H9 (cell line): ENCODE measurements at regions not wholly inside any gene's neighbourhood (a gene's known extent, or its start where the extent isn't known, plus 50 kb on each side); places are given as distances from the start of the nearest gene placed in this dataset.

Experiments
- DNase-seq: peaks from one replicate; pipeline ENCODE4 v3.0.0-alpha.2; 2017
- H2AFZ ChIP-seq: one replicate; pipeline ENCODE4 v1.6.1; 2013; ENCODE audit warnings: mild to moderate bottlenecking, low read length, control low read depth, moderate library complexity
- H2AK5ac ChIP-seq: 2 replicates; pipeline ENCODE4 v1.6.1; 2013; ENCODE audit warnings: low read length, control low read depth, mixed read lengths; ENCODE audit not compliant: insufficient read length
- H2BK120ac ChIP-seq: one replicate; pipeline ENCODE4 v1.6.1; 2013; ENCODE audit warnings: low read depth, mild to moderate bottlenecking, low read length, control low read depth, inconsistent platforms; ENCODE audit not compliant: poor library complexity, severe bottlenecking
- H2BK12ac ChIP-seq: 2 replicates; pipeline ENCODE4 v1.6.1; 2013; ENCODE audit warnings: low read length, control low read depth, mixed read lengths, low read depth; ENCODE audit not compliant: insufficient read length
- H2BK15ac ChIP-seq: 2 replicates; pipeline ENCODE4 v1.6.1; 2013; ENCODE audit warnings: low read depth, low read length, control low read depth
- H2BK20ac ChIP-seq: one replicate; pipeline ENCODE4 v1.6.1; 2013; ENCODE audit warnings: low read depth, mild to moderate bottlenecking, low read length, control low read depth, inconsistent platforms; ENCODE audit not compliant: poor library complexity, severe bottlenecking
- H2BK5ac ChIP-seq: 2 replicates; pipeline ENCODE4 v1.6.1; 2013; ENCODE audit warnings: low read length, control low read depth, mixed read lengths; ENCODE audit not compliant: insufficient read length
- H3K14ac ChIP-seq: 2 replicates; pipeline ENCODE4 v1.6.1; 2013; ENCODE audit warnings: low read length, control low read depth; ENCODE audit not compliant: insufficient read depth
- H3K18ac ChIP-seq: 2 replicates; pipeline ENCODE4 v1.6.1; 2013; ENCODE audit warnings: low read depth, mild to moderate bottlenecking, mixed read lengths, low read length, control low read depth; ENCODE audit not compliant: insufficient read length
- H3K23ac ChIP-seq: 2 replicates; pipeline ENCODE4 v1.6.1; 2013; ENCODE audit warnings: low read length, control low read depth, mixed read lengths, low read depth; ENCODE audit not compliant: insufficient read length
- H3K23me2 ChIP-seq: 2 replicates; pipeline ENCODE4 v1.6.1; 2013; ENCODE audit warnings: low read depth, mild to moderate bottlenecking, mixed read lengths, low read length, control low read depth; ENCODE audit not compliant: insufficient read length, poor library complexity, severe bottlenecking
- H3K27ac ChIP-seq: 2 replicates; pipeline ENCODE4 v1.5.1; 2013; ENCODE audit warnings: low read length, control low read depth, mixed read lengths, low read depth; ENCODE audit not compliant: insufficient read length
- H3K27me3 ChIP-seq: 2 replicates; pipeline ENCODE4 v1.6.1; 2013; ENCODE audit warnings: low read length, control low read depth, inconsistent platforms; ENCODE audit not compliant: insufficient read depth
- H3K4ac ChIP-seq: 2 replicates; pipeline ENCODE4 v1.6.1; 2013; ENCODE audit warnings: low read depth, mild to moderate bottlenecking, control low read depth, inconsistent platforms, low read length, moderate library complexity
- H3K4me1 ChIP-seq: 2 replicates; pipeline ENCODE4 v1.6.1; 2013; ENCODE audit warnings: low read length, control low read depth, inconsistent platforms; ENCODE audit not compliant: insufficient read depth
- H3K4me2 ChIP-seq: 2 replicates; pipeline ENCODE4 v1.6.1; 2013; ENCODE audit warnings: low read length, control low read depth, mixed read lengths; ENCODE audit not compliant: insufficient read length, insufficient read depth
- H3K56ac ChIP-seq: 2 replicates; pipeline ENCODE4 v1.6.1; 2013; ENCODE audit warnings: low read depth, mild to moderate bottlenecking, mixed read lengths, low read length, control low read depth; ENCODE audit not compliant: insufficient read length
- H3K79me1 ChIP-seq: 2 replicates; pipeline ENCODE4 v1.6.1; 2013; ENCODE audit warnings: low read depth, mild to moderate bottlenecking, moderate library complexity, low read length, control low read depth, inconsistent platforms; ENCODE audit not compliant: insufficient read depth, poor library complexity, severe bottlenecking
- H3K79me2 ChIP-seq: 2 replicates; pipeline ENCODE4 v1.6.1; 2013; ENCODE audit warnings: low read length, control low read depth, inconsistent platforms; ENCODE audit not compliant: insufficient read depth
- H3K9ac ChIP-seq: 2 replicates; pipeline ENCODE4 v1.6.1; 2013; ENCODE audit warnings: low read length, control low read depth, mixed read lengths; ENCODE audit not compliant: insufficient read length; ENCODE audit errors: extremely low read depth
- H3K9me3 ChIP-seq: one replicate; pipeline ENCODE4 v1.6.1; 2013; ENCODE audit warnings: low read depth, low read length, inconsistent platforms; ENCODE audit not compliant: control insufficient read depth
- H3T11ph ChIP-seq: one replicate; pipeline ENCODE4 v1.6.1; 2013; ENCODE audit warnings: mild to moderate bottlenecking, low read length, control low read depth, inconsistent platforms
- H4K20me1 ChIP-seq: one replicate; pipeline ENCODE4 v1.6.1; 2013; ENCODE audit not compliant: control insufficient read depth, insufficient read length, insufficient read depth
- H4K5ac ChIP-seq: 2 replicates; pipeline ENCODE4 v1.6.1; 2013; ENCODE audit warnings: low read depth, mild to moderate bottlenecking, mixed read lengths, low read length, control low read depth; ENCODE audit not compliant: insufficient read length
- H4K8ac ChIP-seq: replicated peaks from 2 replicates; pipeline ENCODE4 v1.6.1; 2013; ENCODE audit warnings: low read length, control low read depth, mixed read lengths, low read depth; ENCODE audit not compliant: insufficient read length
- H4K91ac ChIP-seq: 2 replicates; pipeline ENCODE4 v1.6.1; 2013; ENCODE audit warnings: low read depth, mild to moderate bottlenecking, moderate library complexity, mixed read lengths, low read length, control low read depth; ENCODE audit not compliant: insufficient read length
- H3K27ac Mint-ChIP-seq, 3 experiments: 2 replicates in 2 of 3; 3 replicates in 1 of 3; pipeline ENCODE4 v1.8.0; 2020 to 2021; ENCODE audit warnings: mixed read lengths in 3 of 3, mild to moderate bottlenecking in 1 of 3, moderate library complexity in 1 of 3
- H3K27me3 Mint-ChIP-seq: 2 replicates; pipeline ENCODE4 v1.8.0; 2021; ENCODE audit warnings: low read depth, mild to moderate bottlenecking, moderate library complexity, mixed read lengths
- H3K36me3 Mint-ChIP-seq, 3 experiments: 2 replicates in 2 of 3; 3 replicates in 1 of 3; pipeline ENCODE4 v1.8.0; 2020 to 2021; ENCODE audit warnings: low read depth in 3 of 3, mixed read lengths in 3 of 3; ENCODE audit not compliant: insufficient read depth in 1 of 3
- H3K4me1 Mint-ChIP-seq, 2 experiments: 2 replicates each; pipeline ENCODE4 v1.8.0; 2020; ENCODE audit warnings: mixed read lengths in 2 of 2
- H3K4me3 Mint-ChIP-seq, 2 experiments: 2 replicates in 1 of 2; 3 replicates in 1 of 2; pipeline ENCODE4 v1.8.0; 2020 to 2021; ENCODE audit warnings: mild to moderate bottlenecking in 2 of 2, mixed read lengths in 2 of 2, moderate library complexity in 1 of 2
- H3K9me3 Mint-ChIP-seq, 2 experiments: 2 replicates in 1 of 2; 3 replicates in 1 of 2; pipeline ENCODE4 v1.8.0; 2020; ENCODE audit warnings: mild to moderate bottlenecking in 2 of 2, mixed read lengths in 2 of 2, moderate library complexity in 1 of 2
- WGBS: extraction: QIAGEN DNeasy Blood & Tissue Kit; methylation state at CpG from one replicate; pipeline ENCODE4 v1.1.7; 2013; ENCODE audit warnings: missing lambda C conversion rate, low lambda C conversion rate, mixed read lengths; ENCODE audit not compliant: insufficient read length; ENCODE audit errors: extremely low coverage; 5-methylcytosine and 5-hydroxymethylcytosine counted together
- TF ChIP-seq, protein P1 (sequence below): fragments of 200-600 bp; sonication (generic); conservative IDR thresholded peaks from 3 replicates; pipeline ENCODE4 v1.8.0; 2021; ENCODE audit warnings: antibody characterized with exemption, mild to moderate bottlenecking

DNA sequence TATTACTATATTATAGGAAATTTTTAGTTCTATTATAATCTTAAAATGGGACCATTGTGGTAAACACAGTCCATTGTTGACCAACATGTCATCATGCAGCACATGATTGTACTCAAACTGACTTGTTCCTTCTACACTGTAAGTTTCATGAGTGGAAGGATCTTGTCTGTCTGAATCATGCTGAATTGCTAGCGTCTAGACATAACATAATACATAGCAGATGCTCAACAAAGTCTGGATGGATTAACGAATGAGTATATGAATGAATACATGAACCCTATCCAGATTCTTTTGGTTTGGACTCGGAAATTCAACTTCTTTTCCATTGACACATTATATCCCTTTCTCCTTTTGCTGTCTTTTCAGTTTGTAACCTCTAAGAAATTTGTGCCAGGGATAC, 429.2 kb upstream of the SGCD start:
- Histone ChIP-seq H4K20me1 (no peaks in the 10 kb centered on the region), H2AFZ (no peak overlapping the region), H3K27me3 (no peaks in the 10 kb centered on the region), H4K8ac (no peak overlapping the region), H3K79me1 (no peaks in the 10 kb centered on the region), H3K4ac (no peak overlapping the region), H3K23me2 (no peaks in the 10 kb centered on the region), H3K18ac (no peak overlapping the region), H3K27ac (no peak overlapping the region), H3K79me2 (no peaks in the 10 kb centered on the region), H4K91ac (no peak overlapping the region), H2AK5ac (no peak overlapping the region), H3K23ac (no peak overlapping the region), H3K14ac (no peak overlapping the region), H3K9me3 (no peaks in the 10 kb centered on the region), H2BK20ac (no peak overlapping the region), H2BK5ac (no peak overlapping the region), H3K4me2 (no peak overlapping the region), H2BK12ac (no peak overlapping the region), H3T11ph (no peak overlapping the region), H3K4me1 (no peaks in the 10 kb centered on the region), H2BK120ac (no peak overlapping the region), H3K9ac (no peak overlapping the region), H3K56ac (no peak overlapping the region), H2BK15ac (no peak overlapping the region), H4K5ac (no peak overlapping the region)
- no peak for DNase-seq
- no CpG with 5 or more reads among the region's 3 CpGs for WGBS
- Mint-ChIP-seq H3K27ac (no peak overlapping the region), H3K4me1 (peaks cover 0 to 7% of the 10 kb centered on the region in 2 experiments; a peak in 1 of 4 replicates), H3K9me3 (no peaks in the 10 kb centered on the region), H3K27me3 (no peaks in the 10 kb centered on the region), H3K36me3 (no peaks in the 10 kb centered on the region), H3K4me3 (no peak overlapping the region)
- TF ChIP-seq, protein P1, sequence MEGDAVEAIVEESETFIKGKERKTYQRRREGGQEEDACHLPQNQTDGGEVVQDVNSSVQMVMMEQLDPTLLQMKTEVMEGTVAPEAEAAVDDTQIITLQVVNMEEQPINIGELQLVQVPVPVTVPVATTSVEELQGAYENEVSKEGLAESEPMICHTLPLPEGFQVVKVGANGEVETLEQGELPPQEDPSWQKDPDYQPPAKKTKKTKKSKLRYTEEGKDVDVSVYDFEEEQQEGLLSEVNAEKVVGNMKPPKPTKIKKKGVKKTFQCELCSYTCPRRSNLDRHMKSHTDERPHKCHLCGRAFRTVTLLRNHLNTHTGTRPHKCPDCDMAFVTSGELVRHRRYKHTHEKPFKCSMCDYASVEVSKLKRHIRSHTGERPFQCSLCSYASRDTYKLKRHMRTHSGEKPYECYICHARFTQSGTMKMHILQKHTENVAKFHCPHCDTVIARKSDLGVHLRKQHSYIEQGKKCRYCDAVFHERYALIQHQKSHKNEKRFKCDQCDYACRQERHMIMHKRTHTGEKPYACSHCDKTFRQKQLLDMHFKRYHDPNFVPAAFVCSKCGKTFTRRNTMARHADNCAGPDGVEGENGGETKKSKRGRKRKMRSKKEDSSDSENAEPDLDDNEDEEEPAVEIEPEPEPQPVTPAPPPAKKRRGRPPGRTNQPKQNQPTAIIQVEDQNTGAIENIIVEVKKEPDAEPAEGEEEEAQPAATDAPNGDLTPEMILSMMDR, result no peak
